Mucosa of descending colon (tissue), 3 donors: ENCODE measurements at regions not wholly inside any gene's neighbourhood (a gene's known extent, or its start where the extent isn't known, plus 50 kb on each side); places are given as distances from the start of the nearest gene placed in this dataset.

ENCODE experiments used
- ATAC-seq: fragments of 200-7000 bp; cut with Tn5 transposase; one replicate; pipeline ENCODE4 v1.9.1; 2020; ENCODE audit warnings: mild to moderate bottlenecking, moderate library complexity
- DNase-seq, 3 donors: peaks; one replicate each; pipeline ENCODE4 v3.0.0-alpha.2; 2020
- H3K36me3 ChIP-seq: fragments of 200-600 bp; one replicate; pipeline ENCODE4 v1.8.0; 2021; ENCODE audit warnings: low read depth, mild to moderate bottlenecking
- H3K4me1 ChIP-seq: fragments of 200-600 bp; one replicate; pipeline ENCODE4 v1.8.0; 2021; ENCODE audit warnings: low read depth, mild to moderate bottlenecking
- H3K4me3 ChIP-seq: fragments of 200-600 bp; one replicate; pipeline ENCODE4 v1.8.0; 2021; ENCODE audit warnings: mild to moderate bottlenecking
- H3K9me3 ChIP-seq: fragments of 200-600 bp; one replicate; pipeline ENCODE4 v1.8.0; 2021; ENCODE audit warnings: mild to moderate bottlenecking
- CTCF ChIP-seq: fragments of 200-600 bp; IDR thresholded peaks from one replicate; pipeline ENCODE4 v1.8.0; 2022; ENCODE audit warnings: antibody characterized with exemption, mild to moderate bottlenecking
- intact Hi-C, 2 donors: fragments of 100-400 bp; cut with DNase I in 1 of 2; cut with micrococcal nuclease in 1 of 2; formaldehyde crosslinking; loops; one replicate each; pipeline versions ENCODE4 v1.11.0 to v1.11.1; 2022; cut with DNase I, micrococcal nuclease
- donor health status: DM: no; HTN: no; CAD: no; lungs with moderate emphysema.
- donor health status: DM: no; HTN: no; CAD: no.
- donor health status: DM: no; HTN: yes; CAD: no.

- Histone ChIP-seq H3K36me3 (no peaks in the 10 kb centered on the region), H3K4me3 (no peak overlapping the region), H3K9me3 (no peaks in the 10 kb centered on the region), H3K4me1 (no peaks in the 10 kb centered on the region)
- no peak for DNase-seq
- no peak for ATAC-seq
- no peak for TF ChIP-seq CTCF
- intact Hi-C loops: no loop called here
Measured at GRCh38 chr16:63925221-63925620, 1196.6 kb downstream of the CDH11 start.

GRCh38 chr16:63922560-63922959 is 1199.3 kb downstream of the CDH11 start:
- no peak for DNase-seq
- no peak for TF ChIP-seq CTCF
- peaks cover 7% of the 10 kb centered on the region for H3K9me3 ChIP-seq
- no peak overlapping the region for H3K4me3 ChIP-seq
- ATAC-seq: no peak
- H3K4me1 ChIP-seq: no peaks in the 10 kb centered on the region
- intact Hi-C loops: no loop called here
- H3K36me3 ChIP-seq: no peaks in the 10 kb centered on the region

GRCh38 chr16:63921737-63922295 is 1200.0 kb downstream of the CDH11 start:
- no peak for DNase-seq
- intact Hi-C loops: no loop called here
- TF ChIP-seq CTCF: no peak

GRCh38 chr16:63913290-63913689 is 1208.6 kb downstream of the CDH11 start:
- no peak for TF ChIP-seq CTCF
- Histone ChIP-seq H3K4me1 (no peaks in the 10 kb centered on the region), H3K4me3 (no peak overlapping the region), H3K36me3 (no peaks in the 10 kb centered on the region), H3K9me3 (no peaks in the 10 kb centered on the region)
- ATAC-seq (no peak), DNase-seq (no peak)
- intact Hi-C loops: no loop called here

More at GRCh38 chr16:63921737-63922295, 1200.0 kb downstream of the CDH11 start:
- no peaks in the 10 kb centered on the region for H3K36me3 ChIP-seq
- H3K4me1 ChIP-seq: no peaks in the 10 kb centered on the region
- H3K4me3 ChIP-seq: no peak overlapping the region
- no peak for ATAC-seq
- H3K9me3 ChIP-seq: peaks cover 7% of the 10 kb centered on the region

GRCh38 chr16:63907251-63907650 is 1214.6 kb downstream of the CDH11 start:
- Histone ChIP-seq H3K9me3 (peaks cover 2% of the 10 kb centered on the region), H3K4me3 (no peak overlapping the region), H3K36me3 (no peaks in the 10 kb centered on the region), H3K4me1 (no peaks in the 10 kb centered on the region)
- TF ChIP-seq CTCF: no peak
- no peak for ATAC-seq
- no peak for DNase-seq
- intact Hi-C loops: no loop called here

- intact Hi-C loops: no loop called here
- Histone ChIP-seq H3K4me1 (no peaks in the 10 kb centered on the region), H3K9me3 (peaks cover 2% of the 10 kb centered on the region), H3K4me3 (no peak overlapping the region), H3K36me3 (no peaks in the 10 kb centered on the region)
- no peak for DNase-seq
- no peak for TF ChIP-seq CTCF
- ATAC-seq: no peak
Measured at GRCh38 chr16:63904930-63905329, 1216.9 kb downstream of the CDH11 start.
